Peyer's patch (tissue), 4 donors: ENCODE measurements at regions not wholly inside any gene's neighbourhood (a gene's known extent, or its start where the extent isn't known, plus 50 kb on each side); places are given as distances from the start of the nearest gene placed in this dataset.

Experiments
- CTCF ChIP-seq, 6 experiments: fragments of 450-650 bp in 4 of 6; fragments of 200-600 bp in 2 of 6; sonication (generic) in 1 of 6; IDR thresholded peaks; one replicate each; pipeline ENCODE4 v1.5.1; 2017 to 2019; ENCODE audit warnings: antibody characterized with exemption in 6 of 6, mild to moderate bottlenecking in 3 of 6, moderate library complexity in 1 of 6
- POLR2A ChIP-seq, 2 donors: fragments of 450-650 bp; IDR thresholded peaks; one replicate each; pipeline ENCODE4 v1.5.1; 2017; ENCODE audit warnings: antibody characterized with exemption in 2 of 2, mild to moderate bottlenecking in 2 of 2, moderate library complexity in 2 of 2

GRCh38 chr4:158376106-158376840 is 145.4 kb upstream of the RXFP1 start:
- no peak for TF ChIP-seq POLR2A (IDR thresholded peaks at IDR 0.05)
- no peak for TF ChIP-seq CTCF (IDR thresholded peaks at IDR 0.05)
